OCI-LY3 (cell line): ENCODE measurements at regions not wholly inside any gene's neighbourhood (a gene's known extent, or its start where the extent isn't known, plus 50 kb on each side); places are given as distances from the start of the nearest gene placed in this dataset.

Experiments used
- H2AFZ ChIP-seq: fragments of 200-600, 300-600 bp; shearing (Covaris generic); 2 replicates; pipeline ENCODE4 v1.6.0; 2014; ENCODE audit warnings: antibody characterized with exemption, low read depth, low read length
- H3K27ac ChIP-seq: fragments of 200-600, 300-600 bp; sonication (generic); 2 replicates; pipeline ENCODE4 v1.5.1; 2014; ENCODE audit warnings: mild to moderate bottlenecking, low read length, moderate library complexity, mixed read lengths
- H3K27me3 ChIP-seq: fragments of 200-600, 300-600 bp; sonication (generic); 2 replicates; pipeline ENCODE4 v1.6.1; 2014; ENCODE audit warnings: low read depth, low read length, mixed read lengths
- H3K36me3 ChIP-seq: fragments of 200-600, 300-600 bp; sonication (generic); replicated peaks from 2 replicates; pipeline ENCODE3; 2014; ENCODE audit warnings: low read depth, low read length, mixed read lengths
- H3K4me1 ChIP-seq: fragments of 300-600, 200-600 bp; sonication (generic); 2 replicates; pipeline ENCODE4 v1.6.1; 2014; ENCODE audit warnings: low read length, mixed read lengths
- H3K4me2 ChIP-seq: fragments of 200-600, 300-600 bp; sonication (generic); 2 replicates; pipeline ENCODE4 v1.6.1; 2014; ENCODE audit warnings: low read length, mixed read lengths
- H3K4me3 ChIP-seq: fragments of 300-600, 200-600 bp; sonication (generic); 2 replicates; pipeline ENCODE4 v1.5.1; 2014; ENCODE audit warnings: antibody characterized with exemption, mild to moderate bottlenecking, low read length, moderate library complexity
- H3K79me2 ChIP-seq: fragments of 300-600, 200-600 bp; shearing (Covaris generic); 2 replicates; pipeline ENCODE4 v1.6.1; 2014; ENCODE audit warnings: mild to moderate bottlenecking, low read length, mixed read lengths
- H3K9ac ChIP-seq: fragments of 300-600, 200-600 bp; shearing (Covaris generic); 2 replicates; pipeline ENCODE4 v1.6.0; 2014; ENCODE audit warnings: mild to moderate bottlenecking, low read length, moderate library complexity
- H3K9me3 ChIP-seq: fragments of 200-600, 300-600 bp; shearing (Covaris generic); 2 replicates; pipeline ENCODE4 v1.6.1; 2014; ENCODE audit warnings: low read length, mixed read lengths; ENCODE audit not compliant: insufficient read depth
- H4K20me1 ChIP-seq: fragments of 200-600, 300-600 bp; sonication (generic); 2 replicates; pipeline ENCODE4 v1.6.1; 2016; ENCODE audit warnings: low read length, mixed read lengths; ENCODE audit not compliant: insufficient read depth
- CTCF ChIP-seq: fragments of 200-600, 300-600 bp; sonication (generic); IDR thresholded peaks from 2 replicates; pipeline ENCODE4 v1.5.1; 2014; ENCODE audit warnings: antibody characterized with exemption, low read length, low read depth
- EZH2phosphoT487 ChIP-seq: fragments of 200-600 bp; shearing (Covaris generic); IDR thresholded peaks from 2 replicates; pipeline ENCODE4 v1.6.1; 2018; ENCODE audit warnings: antibody characterized with exemption, mixed run types, low read depth

- no peak overlapping the region for H3K4me2 ChIP-seq
Observed at GRCh38 chr15:68489421-68489820, 57.5 kb upstream of the ITGA11 start.

GRCh38 chr15:68491415-68492106 is 59.6 kb upstream of the ITGA11 start:
- Histone ChIP-seq H3K9ac (no peak overlapping the region), H3K4me2 (no peak overlapping the region), H3K4me1 (no peaks in the 10 kb centered on the region), H3K9me3 (no peaks in the 10 kb centered on the region), H3K36me3 (no peaks in the 10 kb centered on the region), H4K20me1 (no peaks in the 10 kb centered on the region), H3K27me3 (peaks cover 65% of the 10 kb centered on the region), H3K79me2 (no peaks in the 10 kb centered on the region), H3K27ac (no peak overlapping the region), H2AFZ (no peak overlapping the region), H3K4me3 (no peak overlapping the region)
- TF ChIP-seq EZH2phosphoT487 (no peak), CTCF (no peak)

More at GRCh38 chr15:68489421-68489820, 57.5 kb upstream of the ITGA11 start:
- H3K27me3 ChIP-seq, result peaks cover 60% of the 10 kb centered on the region
- no peaks in the 10 kb centered on the region for H4K20me1 ChIP-seq
- H3K79me2 ChIP-seq, result no peaks in the 10 kb centered on the region
- TF ChIP-seq EZH2phosphoT487 (no peak), CTCF (no peak)
- no peaks in the 10 kb centered on the region for H3K9me3 ChIP-seq
- H2AFZ ChIP-seq, result no peak overlapping the region
- H3K4me1 ChIP-seq, result no peaks in the 10 kb centered on the region
- no peaks in the 10 kb centered on the region for H3K36me3 ChIP-seq
- no peak overlapping the region for H3K9ac ChIP-seq
- H3K27ac ChIP-seq, result no peak overlapping the region
- H3K4me3 ChIP-seq, result no peak overlapping the region

- no peak overlapping the region for H2AFZ ChIP-seq
- TF ChIP-seq EZH2phosphoT487 (no peak), CTCF (no peak)
- H3K4me1 ChIP-seq, result no peaks in the 10 kb centered on the region
- no peak overlapping the region for H3K9ac ChIP-seq
- H3K4me2 ChIP-seq, result no peak overlapping the region
- no peaks in the 10 kb centered on the region for H3K79me2 ChIP-seq
- no peak overlapping the region for H3K4me3 ChIP-seq
- H3K36me3 ChIP-seq, result no peaks in the 10 kb centered on the region
- no peak overlapping the region for H3K27ac ChIP-seq
- H4K20me1 ChIP-seq, result no peaks in the 10 kb centered on the region
- H3K27me3 ChIP-seq, result peaks cover 62% of the 10 kb centered on the region
- H3K9me3 ChIP-seq, result no peaks in the 10 kb centered on the region
Observed at GRCh38 chr15:68492855-68493254, 60.9 kb upstream of the ITGA11 start.

- H3K36me3 ChIP-seq, result no peaks in the 10 kb centered on the region
- no peaks in the 10 kb centered on the region for H3K79me2 ChIP-seq
- no peaks in the 10 kb centered on the region for H3K4me1 ChIP-seq
- TF ChIP-seq CTCF (no peak), EZH2phosphoT487 (no peak)
- no peak overlapping the region for H2AFZ ChIP-seq
- no peaks in the 10 kb centered on the region for H3K9me3 ChIP-seq
- no peaks in the 10 kb centered on the region for H4K20me1 ChIP-seq
- no peak overlapping the region for H3K9ac ChIP-seq
- no peak overlapping the region for H3K27ac ChIP-seq
- no peak overlapping the region for H3K4me2 ChIP-seq
- H3K4me3 ChIP-seq, result no peak overlapping the region
- H3K27me3 ChIP-seq, result peaks cover 58% of the 10 kb centered on the region
Observed at GRCh38 chr15:68493629-68494028, 61.7 kb upstream of the ITGA11 start.
